COLO829 (cell line): ENCODE measurements at regions not wholly inside any gene's neighbourhood (a gene's known extent, or its start where the extent isn't known, plus 50 kb on each side); places are given as distances from the start of the nearest gene placed in this dataset.

Experiments
- DNase-seq: peaks from one replicate; pipeline ENCODE4 v3.0.0; 2012; ENCODE audit warnings: low spot score

GRCh38 chr12:132424811-132425210 is 65.1 kb upstream of the FBRSL1 start:
- no peak for DNase-seq

GRCh38 chr12:132423820-132424645 is 65.9 kb upstream of the FBRSL1 start:
- no peak for DNase-seq

GRCh38 chr12:132423251-132423819 is 66.6 kb upstream of the FBRSL1 start:
- DNase-seq = no peak

DNA sequence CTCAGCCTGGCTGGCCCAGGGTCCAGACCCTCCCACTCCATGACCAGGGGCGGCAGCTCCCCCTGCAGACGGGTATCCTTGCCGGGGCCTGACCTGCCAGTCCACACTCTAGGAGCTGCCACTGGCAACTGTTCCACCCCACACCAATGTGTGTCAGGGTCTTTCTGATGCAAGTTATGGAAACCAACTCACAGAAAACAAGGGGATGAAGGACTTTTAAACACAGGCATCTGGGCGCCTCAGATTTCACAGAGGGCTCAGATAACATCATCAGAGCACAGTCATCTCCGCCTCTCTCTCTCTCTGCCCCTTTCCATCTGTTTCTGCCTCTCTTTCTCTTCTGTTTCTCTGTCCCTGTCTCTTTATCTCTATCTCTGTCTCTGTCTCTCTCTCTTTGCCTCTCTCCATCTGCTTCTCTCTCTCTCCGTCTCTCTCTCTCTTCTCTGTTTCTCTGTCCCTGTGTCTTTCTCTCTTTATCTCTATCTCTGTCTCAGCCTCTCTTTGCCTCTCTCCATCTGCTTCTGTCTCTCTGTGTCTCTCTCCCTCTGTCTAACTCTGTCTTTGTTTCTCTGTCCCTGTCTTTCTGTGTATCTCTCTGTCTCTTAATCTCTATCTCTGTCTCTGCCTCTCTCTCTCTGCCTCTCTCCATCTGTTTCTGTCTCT is 67.4 kb upstream of the FBRSL1 start:
- DNase-seq = no peak

DNA sequence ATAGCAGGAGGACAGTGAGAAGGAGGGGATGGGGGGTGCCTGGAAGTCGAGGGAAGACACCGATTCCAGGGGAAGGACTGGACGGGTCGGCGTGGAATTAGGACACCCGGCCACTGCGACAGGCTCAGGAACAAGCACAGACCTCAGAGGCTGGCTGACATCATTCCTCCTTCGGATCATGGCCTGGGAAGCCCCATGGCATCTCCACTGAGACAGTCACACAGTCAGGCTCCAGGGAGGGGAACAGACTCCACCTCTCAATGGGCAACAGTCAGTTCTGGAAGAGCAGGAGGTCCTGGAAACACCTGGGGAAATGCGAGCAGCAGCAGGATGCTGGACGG is 67.9 kb upstream of the FBRSL1 start:
- DNase-seq = no peak

GRCh38 chr12:132419631-132420246 is 70.2 kb upstream of the FBRSL1 start:
- DNase-seq = peak; percentile 35

DNA sequence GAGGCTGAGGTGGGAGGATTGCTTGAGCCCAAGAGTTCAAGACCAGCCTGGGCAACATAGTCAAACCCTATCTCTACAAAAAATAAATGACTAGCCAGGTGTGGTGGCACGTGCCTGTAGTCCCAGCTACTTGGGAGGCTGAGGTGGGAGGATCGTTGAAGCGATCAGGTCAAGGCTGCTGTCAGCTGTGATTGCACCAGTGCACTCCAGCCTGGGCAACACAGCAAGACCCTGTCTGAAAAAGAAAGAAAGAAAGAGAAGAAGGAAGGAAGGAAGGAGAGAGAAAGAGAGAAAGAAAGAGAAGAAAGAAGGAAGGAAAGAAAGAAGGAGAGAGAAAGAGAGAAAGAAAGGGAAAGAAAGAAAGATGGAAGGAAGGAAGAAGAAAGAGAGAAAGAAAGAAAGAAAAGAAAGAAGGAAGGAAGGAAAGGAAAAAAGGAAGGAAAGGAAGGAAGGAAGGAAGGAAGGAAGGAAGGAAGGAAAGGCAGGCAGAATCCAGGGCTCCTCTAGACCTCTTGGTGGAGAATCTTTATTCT is 71.5 kb upstream of the FBRSL1 start:
- DNase-seq = no peak

DNA sequence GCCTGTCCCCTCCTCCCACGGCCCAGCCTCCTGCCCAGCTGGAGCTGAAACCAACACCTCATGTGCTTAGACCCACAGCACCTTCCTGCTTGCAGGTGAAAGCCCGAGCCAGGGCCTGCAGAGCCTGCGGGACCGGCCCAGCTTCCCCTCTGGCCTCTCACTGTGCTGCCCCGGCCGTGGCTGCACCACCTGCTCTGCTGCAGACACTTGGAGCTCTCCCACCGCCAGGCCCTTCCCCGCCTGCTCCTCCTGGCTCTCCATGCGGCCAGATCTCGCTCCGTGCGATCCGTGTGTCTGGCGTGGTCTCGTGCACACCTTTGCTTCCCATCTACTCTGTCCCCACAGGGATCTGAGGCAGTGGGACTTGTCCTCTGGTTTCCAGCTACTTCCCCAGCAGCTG is 72.2 kb upstream of the FBRSL1 start:
- no peak for DNase-seq

GRCh38 chr12:132416827-132417226 is 73.1 kb upstream of the FBRSL1 start:
- no peak for DNase-seq

GRCh38 chr12:132416121-132416673 is 73.8 kb upstream of the FBRSL1 start:
- DNase-seq = no peak

DNA sequence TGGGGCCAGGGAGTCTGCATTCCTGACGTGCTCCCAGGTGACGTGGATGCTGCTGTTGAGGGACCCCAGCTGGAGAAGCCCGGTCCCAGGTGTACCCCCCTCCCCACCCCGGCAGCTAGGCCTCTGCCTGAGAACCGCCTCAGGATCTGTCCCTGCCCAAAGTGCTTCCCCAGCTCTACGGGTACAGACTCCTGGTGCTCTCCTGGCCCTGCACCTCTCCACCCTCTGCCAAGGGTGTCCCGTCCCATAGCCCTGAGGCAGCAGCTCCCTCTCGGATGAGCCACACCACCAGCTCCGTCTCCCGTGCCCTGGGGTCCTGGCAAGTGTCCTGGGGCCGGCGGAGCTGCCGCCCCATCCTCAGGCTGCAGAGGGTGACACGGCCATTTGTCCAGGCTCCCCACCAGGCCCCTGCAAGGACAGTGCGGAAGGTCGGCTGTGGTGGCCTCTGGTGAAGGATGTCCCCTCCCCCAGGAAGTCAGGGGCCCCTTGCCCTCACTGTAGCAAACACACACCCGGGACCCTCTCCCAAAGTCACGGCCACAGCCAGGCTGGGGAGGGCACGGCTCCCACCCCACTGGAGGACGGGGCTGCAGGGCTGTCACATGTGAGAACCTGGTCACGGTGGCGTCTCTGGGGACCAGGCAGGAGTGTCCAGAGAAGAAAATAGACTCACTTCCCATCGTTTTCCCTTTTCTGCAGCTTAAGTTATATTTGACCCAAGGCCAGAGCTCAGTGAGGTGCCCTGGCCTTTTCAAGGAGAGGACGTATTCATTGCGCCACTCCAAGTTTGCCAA is 74.4 kb upstream of the FBRSL1 start:
- no peak for DNase-seq

DNA sequence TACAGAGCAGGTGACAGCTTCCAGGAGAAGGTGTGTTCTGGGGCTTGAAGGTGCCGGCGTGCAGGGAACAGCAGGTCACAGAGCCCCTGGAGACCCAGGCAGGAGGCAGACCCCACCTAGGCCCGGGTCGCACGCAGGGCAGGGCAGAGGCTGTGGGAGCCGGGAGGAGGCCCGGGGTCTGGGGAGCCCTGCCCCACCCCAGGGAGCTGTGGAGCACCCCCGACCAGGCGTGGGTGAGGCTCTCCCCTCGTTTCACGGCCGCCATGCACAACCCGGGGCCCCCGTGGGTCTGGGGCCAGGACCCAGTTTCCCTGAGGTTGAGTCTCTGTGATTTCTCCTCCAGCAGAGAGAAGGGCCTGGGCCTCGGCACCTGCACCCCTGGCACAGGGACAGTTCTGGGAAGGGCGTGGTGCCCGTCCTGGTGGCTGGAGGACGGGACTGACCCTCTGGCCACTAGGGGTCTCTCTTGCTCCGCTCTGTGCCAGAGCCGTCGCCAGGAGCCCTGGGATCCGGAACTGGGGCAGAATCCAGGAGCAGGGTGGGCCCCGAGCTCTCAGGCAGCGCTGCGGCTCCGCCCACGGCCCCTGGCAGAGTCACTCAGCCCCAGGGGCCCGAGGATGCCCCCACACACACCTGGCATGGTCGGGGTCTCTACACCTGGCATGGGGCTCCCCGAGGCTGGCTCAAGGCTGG is 75.2 kb upstream of the FBRSL1 start:
- peak; percentile 71 for DNase-seq

GRCh38 chr12:132413931-132414588 is 75.9 kb upstream of the FBRSL1 start:
- DNase-seq = no peak

DNA sequence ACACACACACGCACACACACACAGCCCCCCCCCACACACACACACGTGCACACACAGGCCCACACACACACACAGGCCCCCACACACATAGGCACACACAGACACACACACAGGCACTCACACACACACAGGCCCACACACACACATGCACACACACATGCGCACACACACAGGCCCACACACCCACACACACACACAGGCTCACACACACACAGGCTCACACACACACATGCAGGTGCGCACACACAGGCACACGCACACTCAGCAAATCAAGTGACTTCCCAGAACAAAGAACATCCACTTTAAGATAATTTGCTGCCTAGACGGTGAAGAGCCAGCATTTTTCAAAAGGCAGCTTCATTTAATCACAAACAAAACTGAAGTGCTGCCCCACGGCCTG is 78.5 kb upstream of the FBRSL1 start:
- no peak for DNase-seq

GRCh38 chr12:132410849-132411248 is 79.1 kb upstream of the FBRSL1 start:
- DNase-seq = no peak

- no peak for DNase-seq
These were observed 79.7 kb upstream of the FBRSL1 start for GRCh38 chr12:132410296-132410625.

DNA sequence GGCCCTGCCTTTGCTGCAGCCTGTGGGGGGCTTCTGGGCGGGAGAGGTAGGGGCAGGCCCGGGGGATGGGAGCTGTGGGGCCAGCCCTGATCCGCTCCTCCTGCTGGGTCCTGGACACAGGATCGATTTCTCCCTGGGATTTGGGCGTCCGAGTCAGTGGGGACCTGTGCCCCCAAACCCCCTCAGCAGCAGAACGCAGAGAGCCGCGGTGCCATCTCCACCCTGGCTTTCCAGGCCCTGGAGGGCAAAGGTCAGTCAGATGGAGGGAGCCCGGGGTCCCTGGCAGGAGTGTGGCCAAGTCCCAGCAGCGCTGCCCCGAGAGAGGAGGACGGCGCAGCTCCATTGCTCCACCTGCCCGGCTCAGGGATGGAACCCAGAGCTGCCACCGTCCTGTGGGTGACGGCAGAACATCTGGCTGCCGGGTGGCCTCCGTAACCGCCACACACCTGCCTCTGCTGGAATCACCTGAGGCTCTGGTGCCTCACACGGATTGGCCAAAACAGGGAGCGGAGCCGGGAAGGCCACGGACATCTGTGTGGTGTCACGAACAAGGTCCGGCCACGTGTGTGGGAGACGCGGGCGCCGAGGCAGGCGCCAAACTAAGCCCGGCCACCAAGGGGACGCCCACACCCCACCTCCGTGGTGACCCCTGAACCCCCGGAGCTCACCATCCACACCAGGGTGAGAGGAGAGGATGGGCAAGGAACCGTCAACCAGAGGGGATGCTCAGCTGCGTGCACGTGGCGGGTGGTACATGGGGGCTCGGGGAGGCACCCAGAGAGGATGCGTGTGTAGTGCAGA is 80.3 kb upstream of the FBRSL1 start:
- no peak for DNase-seq

GRCh38 chr12:132408626-132409494 is 79.5 kb upstream of the GALNT9 start:
- DNase-seq = no peak

DNA sequence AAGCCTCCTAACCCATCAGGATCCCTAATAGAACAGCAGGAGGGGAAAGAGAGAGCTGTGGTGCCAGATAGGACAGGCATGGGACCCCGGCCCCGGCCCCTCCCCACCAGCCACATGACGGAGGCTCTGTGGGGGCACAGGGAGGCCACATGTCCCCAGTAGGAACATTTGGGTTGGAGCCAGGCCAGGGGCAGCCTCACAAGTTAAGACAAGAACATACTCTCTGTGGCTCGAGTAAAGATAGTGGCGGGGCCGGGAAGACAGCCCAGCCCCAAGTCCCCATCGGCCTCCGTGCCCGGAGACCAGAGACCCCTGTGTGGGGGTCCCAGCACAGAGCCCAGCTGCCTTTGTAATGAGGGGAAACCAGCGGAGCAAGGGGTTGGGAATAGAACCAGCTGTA is 78.6 kb upstream of the GALNT9 start:
- no peak for DNase-seq
